ENCODE measurements at regions not wholly inside any gene's neighbourhood (a gene's known extent, or its start where the extent isn't known, plus 50 kb on each side); places are given as distances from the start of the nearest gene placed in this dataset.
A peak's percentile ranks its signal among the peaks of the same experiment; 100 is the strongest.

DNA sequence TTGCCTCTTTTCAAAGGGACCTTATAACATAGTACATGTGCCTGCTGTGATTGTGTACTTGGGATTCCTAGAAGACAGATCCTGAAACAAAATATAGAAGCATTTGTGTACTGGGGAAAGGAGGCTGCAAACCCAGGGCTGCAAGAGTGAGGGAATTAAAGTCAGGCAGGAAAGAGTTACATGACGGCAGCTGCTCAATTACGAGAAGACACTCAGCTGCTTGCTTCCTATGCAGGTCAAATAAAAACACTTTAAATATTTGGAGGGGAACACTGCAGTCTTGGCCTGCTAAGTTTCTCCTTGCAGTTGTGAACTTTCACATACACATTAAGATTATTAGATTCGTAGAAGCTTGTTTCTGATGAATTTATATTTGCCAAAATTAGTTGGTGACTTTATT, 191.9 kb upstream of the CXCL13 start:
- no peak for DNase-seq (ENCODE audit: low spot score)
- Histone ChIP-seq H3K36me3 (ENCODE audit: insufficient read depth, low read length) (no peaks in the 10 kb centered on the region), H3K9me2 (ENCODE audit: insufficient read depth, low read length) (no peaks in the 10 kb centered on the region), H2AFZ (ENCODE audit: low read length) (no peak overlapping the region), H3K4me2 (ENCODE audit: low read length) (no peak overlapping the region), H3K4me3 (ENCODE audit: low read depth, low read length, poor library complexity, severe bottlenecking) (no peak overlapping the region), H3K27ac (ENCODE audit: low read depth, low read length, poor library complexity, severe bottlenecking) (no peak overlapping the region), H4K20me1 (ENCODE audit: insufficient read depth, low read length) (no peaks in the 10 kb centered on the region), H3K4me1 (ENCODE audit: insufficient read depth, low read length, poor library complexity, severe bottlenecking) (no peaks in the 10 kb centered on the region), H3K79me2 (ENCODE audit: insufficient read depth, low read depth, low read length) (no peaks in the 10 kb centered on the region), H3K9me3 (ENCODE audit: low read length) (no peaks in the 10 kb centered on the region)
- TF ChIP-seq EZH2phosphoT487 (IDR thresholded peaks at IDR 0.05; ENCODE audit: borderline replicate concordance, low read depth, low read length) (no peak), CTCF (conservative IDR thresholded peaks at IDR 0.05; ENCODE audit: low read length) (no peak)
- intact Hi-C loops (cut with micrococcal nuclease; ENCODE audit: unreplicated experiment), result no loop called here
- BruUV-seq (replicated peaks), result no TSS peak
- ChIA-PET CTCF (ENCODE audit: unreplicated experiment) (no interaction called here), POLR2A (interaction anchor here (0.6 to 1.7 kb wide), 4 partner anchors 12 to 908 kb away, joined by 3 read pairs; no protein-coding TSS in a partner anchor)

DNA sequence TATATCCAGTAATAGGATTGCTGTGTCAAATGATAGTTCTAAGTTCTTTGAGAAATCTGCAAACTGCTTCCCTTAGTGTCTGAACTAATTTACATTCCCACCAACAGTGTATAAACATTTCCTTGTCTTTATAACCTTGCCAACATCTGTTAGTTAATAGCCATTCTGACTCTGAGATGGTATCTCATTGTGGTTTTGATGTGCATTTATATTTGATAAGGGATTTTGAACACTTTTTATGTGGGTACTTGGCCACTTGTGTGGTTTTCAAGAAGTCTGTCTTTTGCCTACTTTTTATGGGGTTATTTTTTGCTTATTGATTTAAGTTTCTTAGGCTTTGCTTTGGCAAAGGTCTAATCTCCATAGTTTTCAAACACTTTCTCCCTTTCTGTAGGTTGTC, 189.9 kb upstream of the CXCL13 start:
- Histone ChIP-seq H3K4me2 (ENCODE audit: low read length) (no peak overlapping the region), H4K20me1 (ENCODE audit: insufficient read depth, low read length) (no peaks in the 10 kb centered on the region), H3K9me2 (ENCODE audit: insufficient read depth, low read length) (no peaks in the 10 kb centered on the region), H2AFZ (ENCODE audit: low read length) (no peak overlapping the region), H3K4me3 (ENCODE audit: low read depth, low read length, poor library complexity, severe bottlenecking) (no peak overlapping the region), H3K4me1 (ENCODE audit: insufficient read depth, low read length, poor library complexity, severe bottlenecking) (no peaks in the 10 kb centered on the region), H3K79me2 (ENCODE audit: insufficient read depth, low read depth, low read length) (no peaks in the 10 kb centered on the region), H3K9me3 (ENCODE audit: low read length) (no peaks in the 10 kb centered on the region), H3K27ac (ENCODE audit: low read depth, low read length, poor library complexity, severe bottlenecking) (no peak overlapping the region), H3K36me3 (ENCODE audit: insufficient read depth, low read length) (no peaks in the 10 kb centered on the region)
- TF ChIP-seq CTCF (conservative IDR thresholded peaks at IDR 0.05; ENCODE audit: low read length) (no peak), EZH2phosphoT487 (IDR thresholded peaks at IDR 0.05; ENCODE audit: borderline replicate concordance, low read depth, low read length) (no peak)
- intact Hi-C loops (cut with micrococcal nuclease; ENCODE audit: unreplicated experiment), result no loop called here
- POLR2A ChIA-PET, result interaction anchor here (1.2 to 1.4 kb wide), 2 partner anchors 10 to 20 kb away, joined by 3 to 4 read pairs; no protein-coding TSS in a partner anchor
- BruUV-seq (replicated peaks), result no TSS peak
- no peak for DNase-seq (ENCODE audit: low spot score)
- CTCF ChIA-PET (ENCODE audit: unreplicated experiment), result no interaction called here

DNA sequence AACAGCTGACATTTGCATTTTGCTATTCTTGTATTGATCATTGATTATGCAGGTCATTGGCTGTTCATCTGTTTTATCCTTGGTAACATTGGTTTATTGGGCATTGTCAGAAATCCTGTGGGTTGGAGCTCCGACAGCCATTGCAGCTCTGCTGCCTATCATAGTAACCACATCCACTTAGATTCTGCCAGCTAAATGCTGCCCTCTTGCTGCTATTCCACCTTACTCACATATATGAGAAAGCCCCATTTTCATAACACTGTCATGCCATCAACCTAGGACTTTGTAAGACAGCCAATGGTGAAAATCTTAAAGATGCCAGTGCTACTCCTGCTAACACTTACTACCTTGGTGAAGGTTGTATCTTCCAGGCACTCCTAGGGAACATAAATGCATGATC, 187.3 kb upstream of the CXCL13 start:
- no peak overlapping the region for H3K4me2 ChIP-seq (ENCODE audit: low read length)
- BruUV-seq (replicated peaks), result no TSS peak
- H4K20me1 ChIP-seq (ENCODE audit: insufficient read depth, low read length), result no peaks in the 10 kb centered on the region
- intact Hi-C loops (cut with micrococcal nuclease; ENCODE audit: unreplicated experiment), result no loop called here
- CTCF ChIA-PET (ENCODE audit: unreplicated experiment), result no interaction called here
- H2AFZ ChIP-seq (ENCODE audit: low read length), result no peak overlapping the region
- H3K4me1 ChIP-seq (ENCODE audit: insufficient read depth, low read length, poor library complexity, severe bottlenecking), result no peaks in the 10 kb centered on the region
- no peaks in the 10 kb centered on the region for H3K9me2 ChIP-seq (ENCODE audit: insufficient read depth, low read length)
- no peaks in the 10 kb centered on the region for H3K9me3 ChIP-seq (ENCODE audit: low read length)
- TF ChIP-seq CTCF (conservative IDR thresholded peaks at IDR 0.05; ENCODE audit: low read length), result peak; percentile 61
- TF ChIP-seq EZH2phosphoT487 (IDR thresholded peaks at IDR 0.05; ENCODE audit: borderline replicate concordance, low read depth, low read length), result no peak
- no peaks in the 10 kb centered on the region for H3K36me3 ChIP-seq (ENCODE audit: insufficient read depth, low read length)
- no peak overlapping the region for H3K4me3 ChIP-seq (ENCODE audit: low read depth, low read length, poor library complexity, severe bottlenecking)
- no peaks in the 10 kb centered on the region for H3K79me2 ChIP-seq (ENCODE audit: insufficient read depth, low read depth, low read length)
- POLR2A ChIA-PET, result interaction anchor here (0.6 to 0.9 kb wide), 2 partner anchors 47 to 872 kb away, joined by 3 read pairs; no protein-coding TSS in a partner anchor
- peak; percentile 5 for DNase-seq (ENCODE audit: low spot score)
- no peak overlapping the region for H3K27ac ChIP-seq (ENCODE audit: low read depth, low read length, poor library complexity, severe bottlenecking)

All from OCI-LY7 (cell line).